Eye (tissue), 1 donor: ENCODE measurements at regions not wholly inside any gene's neighbourhood (a gene's known extent, or its start where the extent isn't known, plus 50 kb on each side); places are given as distances from the start of the nearest gene placed in this dataset.

Source experiments
- DNase-seq: peaks from one replicate; pipeline ENCODE4 v3.0.0-alpha.2; 2015

DNA sequence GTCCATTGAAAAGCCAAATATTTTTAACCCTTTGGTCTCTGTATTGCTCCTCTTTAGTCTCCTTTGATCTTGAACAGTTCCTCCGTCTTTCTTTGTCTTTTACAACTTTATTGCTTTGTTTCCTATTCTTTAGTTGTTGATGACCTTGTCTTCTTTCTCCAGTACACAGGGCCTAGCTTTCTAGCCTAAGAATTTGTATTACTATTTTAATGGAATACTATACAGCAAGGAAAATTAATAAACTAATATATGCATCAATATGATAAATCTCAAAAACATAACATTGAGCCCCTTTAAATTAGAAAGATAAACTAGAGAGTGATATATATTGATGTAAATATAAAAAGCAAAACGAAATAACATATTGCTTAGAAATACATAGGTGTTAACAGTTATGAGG, 88.7 kb downstream of the NR1D2 start:
- DNase-seq, result no peak

DNA sequence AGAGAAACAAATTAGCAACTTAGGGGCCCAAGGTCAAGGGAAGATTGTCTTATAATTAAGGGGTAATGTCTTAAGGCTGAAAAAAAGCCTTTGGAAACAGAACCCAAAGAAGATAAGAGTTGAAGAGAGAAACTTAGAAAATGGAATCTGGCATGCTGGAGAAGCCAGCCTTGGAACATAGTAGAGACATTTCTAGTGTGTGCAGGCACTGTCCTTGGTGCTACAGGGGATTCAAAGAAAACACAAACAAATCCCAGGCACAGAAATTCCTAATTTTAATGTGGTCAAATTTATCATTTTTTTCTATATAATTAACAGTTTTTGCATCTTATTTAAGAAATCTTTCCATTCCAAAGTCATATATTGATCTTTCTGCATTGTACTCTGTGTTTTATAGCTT, 89.4 kb downstream of the NR1D2 start:
- DNase-seq, result no peak

DNA sequence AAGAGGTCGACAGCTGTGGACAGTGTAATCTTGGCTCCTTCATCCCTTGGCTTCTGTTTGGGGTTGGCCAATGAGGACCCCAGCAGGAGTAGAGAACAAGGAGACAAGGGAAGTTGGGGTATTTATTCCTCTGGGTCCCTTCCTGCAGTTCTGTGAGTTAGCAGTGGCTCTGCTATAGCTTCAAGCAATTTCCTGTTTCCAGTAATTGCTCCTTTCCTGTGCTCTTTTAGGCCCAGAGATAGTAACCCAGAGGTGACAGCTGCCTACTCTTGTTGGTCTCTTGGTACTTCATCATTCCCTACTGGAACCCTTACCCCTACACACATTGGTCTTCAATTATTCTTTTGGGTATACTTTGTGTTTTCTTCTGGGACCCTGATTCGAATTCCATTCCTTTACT, 92.9 kb downstream of the NR1D2 start:
- DNase-seq, result no peak

DNA sequence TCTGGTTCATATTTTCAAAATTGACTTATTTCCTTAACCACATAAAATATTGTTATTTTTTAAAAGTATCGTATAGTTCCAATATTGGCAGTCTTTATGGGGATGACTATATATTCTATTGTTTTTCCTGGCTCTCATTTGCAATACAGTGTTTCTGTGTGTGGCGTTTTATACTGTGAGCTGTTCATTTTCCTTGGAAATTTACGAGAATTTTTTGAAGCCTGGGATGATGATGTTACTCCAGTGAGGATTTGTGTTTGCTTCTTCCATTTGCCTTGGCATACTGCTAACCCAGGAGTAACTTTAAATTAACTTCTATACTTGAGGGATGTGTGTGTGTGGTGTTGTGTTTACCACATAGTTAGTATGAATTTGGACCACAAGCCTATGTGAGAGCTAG, 95.2 kb downstream of the NR1D2 start:
- DNase-seq, result no peak

DNA sequence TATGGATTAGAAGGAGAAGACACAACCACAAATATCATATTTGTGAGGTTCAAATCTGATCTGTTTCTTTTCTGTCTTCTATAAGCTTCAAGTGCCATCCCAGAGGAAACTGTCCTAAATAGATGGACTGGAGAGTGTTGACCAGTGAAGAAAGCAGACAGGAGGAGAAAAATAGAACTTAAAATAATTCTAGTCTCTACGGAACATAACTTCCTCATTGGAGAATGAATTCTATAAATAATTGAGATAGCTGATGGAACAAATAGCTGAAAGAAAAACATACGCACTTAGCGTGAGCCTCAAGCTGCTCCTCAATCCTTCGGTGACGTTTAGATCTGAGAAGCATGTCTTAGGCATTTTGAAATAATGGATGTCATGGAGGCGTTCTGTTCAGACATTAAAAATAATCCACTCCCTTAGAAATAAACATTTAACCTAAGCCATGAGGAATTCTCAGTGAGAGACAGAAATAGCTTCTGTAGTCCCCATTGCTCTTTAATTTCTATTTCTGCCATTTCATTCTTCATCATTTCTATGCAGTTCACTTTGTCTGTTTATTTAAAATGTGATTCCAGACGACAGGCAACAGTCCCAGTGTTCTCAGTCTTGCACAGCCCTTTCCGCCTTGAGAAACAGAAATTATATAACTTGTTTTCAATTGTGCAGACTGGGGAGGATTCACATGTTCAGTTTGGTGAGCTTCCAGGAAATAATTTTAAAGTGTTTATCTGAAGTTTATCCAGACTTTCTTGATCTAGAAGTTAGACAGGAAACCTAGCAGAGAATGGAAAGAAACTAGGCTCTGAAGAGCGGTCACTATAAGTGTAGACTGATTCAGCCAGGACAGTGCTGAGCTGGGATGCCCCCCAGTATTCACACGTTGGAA, 97.3 kb downstream of the NR1D2 start:
- DNase-seq, result peak; percentile 55

DNA sequence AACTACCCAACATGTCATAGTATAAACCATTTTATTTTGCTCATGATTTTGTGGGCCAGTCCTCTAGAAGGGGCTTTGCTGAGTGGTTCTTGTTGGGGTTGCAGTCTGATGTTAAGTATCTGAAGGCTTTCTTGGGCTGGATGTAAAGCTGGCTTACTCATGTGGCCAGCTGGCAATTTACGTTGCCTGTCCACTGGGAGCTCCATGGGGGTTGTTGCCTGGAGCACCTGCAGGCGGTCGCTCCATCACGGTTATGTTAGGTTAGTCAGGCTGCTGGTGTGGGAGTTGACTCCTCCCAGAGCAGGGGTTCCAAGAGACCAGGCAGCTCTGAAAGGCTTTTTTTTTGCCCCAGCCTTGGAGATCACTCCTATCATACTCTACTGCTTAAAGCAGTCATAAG, 98.1 kb downstream of the NR1D2 start:
- no peak for DNase-seq

DNA sequence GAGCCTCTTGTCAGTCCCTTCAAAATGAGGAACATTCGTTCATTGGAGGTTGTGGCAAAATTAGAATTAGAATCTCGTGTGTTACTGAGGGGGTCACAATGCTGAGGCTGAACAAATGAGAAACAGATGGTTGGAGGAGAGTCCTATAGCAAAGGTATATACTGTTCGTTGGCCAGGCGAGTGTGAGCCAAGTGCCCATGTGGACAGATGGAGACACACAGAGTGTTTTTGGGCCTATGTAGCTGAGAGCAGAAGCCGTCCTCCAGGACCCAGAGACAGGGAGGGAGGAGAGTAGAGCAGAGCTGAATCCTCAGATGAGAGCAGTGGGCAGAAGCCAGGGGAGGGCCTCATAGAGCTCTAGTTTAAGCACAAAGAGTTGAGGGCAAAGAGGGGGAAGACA, 98.9 kb downstream of the NR1D2 start:
- DNase-seq, result no peak

DNA sequence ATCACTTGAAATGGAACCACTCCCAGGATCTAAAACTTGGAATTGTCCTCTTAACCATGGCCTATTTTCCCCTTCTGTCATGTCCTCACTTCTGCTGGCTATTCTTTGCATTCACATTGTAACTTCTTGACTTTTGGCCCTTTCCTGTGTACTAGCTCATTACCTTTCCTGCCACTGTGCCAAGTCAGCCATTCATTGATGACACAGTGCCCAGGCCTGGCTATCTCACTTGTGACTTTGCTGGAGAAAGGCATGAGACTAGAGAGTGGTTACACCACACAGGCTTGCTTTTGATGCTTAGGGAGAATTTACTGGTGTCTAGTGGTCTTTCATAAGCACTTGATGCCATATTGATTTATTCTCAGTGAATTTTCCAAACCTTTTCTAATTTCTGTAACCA, 101.1 kb downstream of the NR1D2 start:
- DNase-seq, result no peak

DNA sequence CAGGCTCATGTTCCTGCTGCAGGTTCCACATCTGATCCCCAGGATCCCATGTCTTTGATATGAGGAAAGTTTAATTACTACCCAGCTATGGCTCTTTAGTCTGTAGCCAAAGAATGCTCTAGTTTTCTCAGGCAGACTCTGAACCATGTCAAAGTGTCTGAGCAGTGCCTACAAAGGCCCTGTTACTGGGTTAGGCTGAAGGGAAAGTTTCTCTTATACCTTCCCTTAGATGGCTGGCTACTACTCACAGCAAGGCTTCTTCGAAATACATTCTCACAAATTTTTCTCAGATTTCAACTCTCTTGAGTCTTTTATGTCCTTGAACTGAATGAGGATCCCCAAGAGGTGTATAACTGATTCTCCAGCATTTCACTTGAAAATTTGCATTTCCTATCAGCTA, 102.4 kb downstream of the NR1D2 start:
- no peak for DNase-seq

DNA sequence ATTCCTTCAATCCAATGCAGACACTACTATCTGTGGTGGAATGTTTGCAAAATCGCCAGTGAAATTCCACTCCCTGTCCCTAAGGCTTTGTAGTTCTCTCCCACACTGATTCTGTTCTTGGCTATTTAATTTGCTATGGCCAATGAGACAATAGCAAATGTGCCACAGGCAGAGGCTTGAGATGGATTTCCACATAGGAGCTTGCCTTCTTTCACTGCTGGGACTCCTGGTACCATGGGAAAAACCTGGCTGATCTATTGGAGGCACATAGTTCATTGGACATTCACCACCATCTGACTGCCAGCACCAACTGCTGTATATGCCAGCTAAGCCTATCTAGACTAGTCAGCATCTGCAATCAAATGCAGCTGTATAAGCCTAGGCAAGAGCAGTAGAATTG, 103.8 kb downstream of the NR1D2 start:
- DNase-seq, result no peak

DNA sequence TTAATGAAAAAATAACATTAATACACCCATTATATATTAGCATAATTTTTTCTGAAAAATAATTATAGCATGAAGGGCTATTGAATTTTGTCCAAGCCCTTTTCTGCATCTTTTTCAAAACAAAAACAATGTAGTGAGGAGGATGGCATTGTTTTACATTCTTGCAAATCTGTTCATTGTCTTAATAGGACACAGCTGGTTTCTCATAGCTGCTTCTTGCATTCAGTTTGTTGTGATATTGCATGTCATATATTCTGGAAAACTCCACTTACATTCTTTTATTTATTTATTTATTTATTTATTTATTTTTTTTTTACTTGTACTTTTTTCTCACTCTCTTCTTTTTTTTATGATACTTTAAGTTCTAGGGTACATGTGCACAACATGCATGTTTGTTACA, 107.4 kb downstream of the NR1D2 start:
- peak; percentile 8 for DNase-seq

DNA sequence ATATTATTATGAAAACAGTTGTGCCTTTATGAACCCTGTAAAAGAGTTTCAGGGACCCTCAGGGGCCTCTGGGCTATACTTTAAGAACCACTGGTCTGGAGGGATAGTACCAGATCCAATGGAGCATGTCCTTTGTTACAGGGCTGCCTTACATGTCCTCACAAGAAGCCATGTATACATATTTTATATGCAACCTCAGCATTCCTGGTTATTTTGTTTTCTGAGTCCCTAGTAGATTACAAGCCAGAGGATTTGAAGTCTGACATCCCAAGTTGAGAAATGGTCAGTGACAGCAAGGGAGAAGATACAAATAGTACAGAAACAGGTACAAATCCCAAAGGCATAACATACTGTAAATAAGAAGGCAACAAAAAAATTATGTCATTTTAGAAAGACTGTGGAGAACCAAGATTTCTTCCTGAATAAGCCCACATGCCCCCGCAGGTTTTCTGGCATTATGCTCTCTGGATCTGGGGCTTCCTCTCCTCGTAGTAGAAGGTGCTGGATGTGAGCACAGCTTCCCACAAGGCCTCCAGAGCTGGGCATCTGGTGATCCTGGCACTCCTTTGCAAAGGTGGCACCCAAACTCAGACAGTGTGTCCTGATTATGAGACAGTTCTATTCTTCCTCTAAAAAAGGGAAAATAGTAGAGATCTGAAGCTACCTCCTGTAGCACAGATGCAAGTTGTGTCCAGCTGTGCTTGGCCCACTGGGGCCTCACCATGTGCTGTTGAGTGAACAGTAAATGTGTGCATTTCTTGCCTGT, 114.0 kb downstream of the NR1D2 start:
- DNase-seq, result no peak

DNA sequence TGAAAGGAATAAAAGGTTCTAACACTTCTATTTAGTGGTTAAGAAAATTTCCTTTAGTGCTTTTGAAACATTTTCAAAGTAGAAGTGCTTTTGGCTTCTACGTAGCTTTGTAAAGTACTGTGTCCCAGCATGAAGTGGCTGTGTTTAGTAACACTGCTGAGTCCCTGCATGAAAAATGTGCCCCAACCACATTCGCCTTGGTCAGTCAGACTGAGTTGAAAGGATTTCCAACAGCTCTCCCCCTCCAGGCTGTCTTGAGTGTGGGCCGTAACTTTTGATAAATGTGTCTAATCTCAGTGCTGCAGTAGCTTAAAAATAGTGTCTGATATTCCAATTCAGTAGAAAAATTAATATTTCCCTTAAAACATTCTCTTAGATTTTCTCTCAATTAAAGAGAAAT, 115.0 kb downstream of the NR1D2 start:
- DNase-seq, result peak; percentile 3

DNA sequence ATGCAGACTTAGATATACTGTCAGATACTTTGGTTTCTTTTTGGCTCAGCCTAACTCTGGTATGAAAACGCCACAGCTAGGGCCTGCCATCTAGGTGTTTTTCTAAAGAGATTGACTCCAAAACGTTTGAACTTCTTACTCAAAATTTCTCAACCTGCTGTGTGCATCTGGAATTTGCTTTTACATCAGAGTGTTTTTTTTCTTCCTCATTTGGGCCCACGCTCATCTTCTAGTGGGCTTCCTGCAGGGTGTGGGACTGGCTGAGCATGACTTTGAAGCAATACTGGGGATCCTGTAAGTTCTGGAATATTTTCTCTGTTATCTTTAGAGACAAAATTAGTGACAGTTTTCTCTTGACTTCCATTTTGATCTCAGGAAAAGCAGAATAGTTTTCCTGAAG, 117.8 kb downstream of the NR1D2 start:
- no peak for DNase-seq
